ENCODE measurements at regions not wholly inside any gene's neighbourhood (a gene's known extent, or its start where the extent isn't known, plus 50 kb on each side); places are given as distances from the start of the nearest gene placed in this dataset.
"Not testable (repeated sequence)": the region's sequence is repeated elsewhere in the genome, so short reads cannot be mapped to it uniquely, and the experiment has no call there.

GRCh38 chr2:126244937-126245336 lies 411.0 kb upstream of the GYPC start:
- DNase-seq (ENCODE audit: low read depth): no peak
- no peak overlapping the region for H3K4me3 ChIP-seq (ENCODE audit: low read length)
- TF ChIP-seq CTCF (conservative IDR thresholded peaks at IDR 0.05; ENCODE audit: low read depth, low read length): no peak

- TF ChIP-seq CTCF (conservative IDR thresholded peaks at IDR 0.05; ENCODE audit: low read depth, low read length): no peak
- no peak overlapping the region for H3K4me3 ChIP-seq (ENCODE audit: low read length)
- no peak for DNase-seq (ENCODE audit: low read depth)
These were observed 402.3 kb upstream of the GYPC start for GRCh38 chr2:126253669-126254068.

GRCh38 chr2:126264625-126265024 lies 391.3 kb upstream of the GYPC start:
- DNase-seq (ENCODE audit: low read depth): no peak
- no peak overlapping the region for H3K4me3 ChIP-seq (ENCODE audit: low read length)
- TF ChIP-seq CTCF (conservative IDR thresholded peaks at IDR 0.05; ENCODE audit: low read depth, low read length): no peak

DNA sequence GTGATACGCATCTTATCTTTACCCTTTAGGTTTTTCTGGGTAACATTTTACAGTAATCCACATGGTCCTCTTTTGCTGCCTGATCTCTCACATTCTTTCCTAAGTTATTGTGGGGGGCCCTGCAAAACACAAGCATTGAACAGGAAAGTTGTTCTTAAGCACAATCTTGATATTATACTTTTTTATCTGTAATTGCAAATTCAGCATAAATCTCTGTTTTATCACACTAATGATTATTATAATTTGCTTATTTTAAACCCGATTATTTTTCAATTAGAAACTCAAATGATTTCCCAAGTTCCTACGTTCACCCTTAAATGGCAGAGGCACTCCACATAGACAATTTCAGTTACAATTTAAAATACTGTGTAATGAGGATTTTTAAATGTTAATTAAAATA lies 386.0 kb upstream of the GYPC start:
- no peak overlapping the region for H3K4me3 ChIP-seq (ENCODE audit: low read length)
- TF ChIP-seq CTCF (conservative IDR thresholded peaks at IDR 0.05; ENCODE audit: low read depth, low read length): no peak
- no peak for DNase-seq (ENCODE audit: low read depth)

- DNase-seq (ENCODE audit: low read depth): no peak
- no peak for TF ChIP-seq CTCF (conservative IDR thresholded peaks at IDR 0.05; ENCODE audit: low read depth, low read length)
These were observed 385.4 kb upstream of the GYPC start for GRCh38 chr2:126270587-126270986.

DNA sequence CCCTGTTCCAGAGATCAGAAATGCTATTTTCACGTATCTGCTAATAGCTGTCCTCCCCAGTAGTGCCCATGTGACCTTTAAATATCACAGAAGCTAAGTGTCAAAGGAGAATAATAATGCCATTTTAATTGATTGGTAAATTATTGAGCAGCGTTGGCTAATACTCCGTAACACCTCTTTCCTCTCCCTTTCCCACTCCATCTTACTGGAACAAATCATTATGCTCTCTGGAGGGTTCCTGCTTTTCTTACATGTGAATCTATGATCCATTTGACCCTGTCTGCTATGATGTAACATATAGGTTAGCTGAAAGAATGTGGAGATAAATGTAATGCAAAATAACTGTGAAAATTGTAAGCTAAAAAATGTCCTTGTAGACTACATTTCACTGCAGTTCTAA lies 383.6 kb upstream of the GYPC start:
- no peak for TF ChIP-seq CTCF (conservative IDR thresholded peaks at IDR 0.05; ENCODE audit: low read depth, low read length)
- H3K4me3 ChIP-seq (ENCODE audit: low read length): no peak overlapping the region
- DNase-seq (ENCODE audit: low read depth): no peak

More at GRCh38 chr2:126270587-126270986, 385.4 kb upstream of the GYPC start:
- H3K4me3 ChIP-seq (ENCODE audit: low read length): no peak overlapping the region

GRCh38 chr2:126275098-126275497 lies 380.9 kb upstream of the GYPC start:
- no peak overlapping the region for H3K4me3 ChIP-seq (ENCODE audit: low read length)
- no peak for TF ChIP-seq CTCF (conservative IDR thresholded peaks at IDR 0.05; ENCODE audit: low read depth, low read length)
- no peak for DNase-seq (ENCODE audit: low read depth)

GRCh38 chr2:126276268-126276667 lies 379.7 kb upstream of the GYPC start:
- not testable (repeated sequence) for DNase-seq (ENCODE audit: low read depth)

More at GRCh38 chr2:126276268-126276667, 379.7 kb upstream of the GYPC start:
- H3K4me3 ChIP-seq (ENCODE audit: low read length): not testable (repeated sequence)
